HS-27A (cell line): ENCODE measurements at regions not wholly inside any gene's neighbourhood (a gene's known extent, or its start where the extent isn't known, plus 50 kb on each side); places are given as distances from the start of the nearest gene placed in this dataset.

Experiments used
- DNase-seq: peaks from one replicate; pipeline ENCODE4 v3.0.0-alpha.2; 2012; ENCODE audit warnings: low read depth, missing footprints

GRCh38 chr5:67266654-67267350 is 70.2 kb upstream of the CD180 start:
- no peak for DNase-seq

GRCh38 chr5:67265951-67266350 is 69.4 kb upstream of the CD180 start:
- DNase-seq, result no peak

- DNase-seq, result no peak
Observed at GRCh38 chr5:67263656-67264408, 67.2 kb upstream of the CD180 start.

GRCh38 chr5:67262956-67263355 is 66.4 kb upstream of the CD180 start:
- DNase-seq, result no peak

GRCh38 chr5:67262206-67262605 is 65.6 kb upstream of the CD180 start:
- DNase-seq, result no peak

- DNase-seq, result no peak
Observed at GRCh38 chr5:67259548-67260215, 63.1 kb upstream of the CD180 start.

- DNase-seq, result no peak
Observed at GRCh38 chr5:67257500-67257899, 60.9 kb upstream of the CD180 start.

GRCh38 chr5:67257077-67257476 is 60.5 kb upstream of the CD180 start:
- DNase-seq, result no peak

- no peak for DNase-seq
Observed at GRCh38 chr5:67255881-67256280, 59.3 kb upstream of the CD180 start.

GRCh38 chr5:67253911-67254310 is 57.3 kb upstream of the CD180 start:
- DNase-seq, result no peak

- DNase-seq, result no peak
Observed at GRCh38 chr5:67249590-67249895, 52.9 kb upstream of the CD180 start.

GRCh38 chr5:67248703-67249589 is 52.3 kb upstream of the CD180 start:
- DNase-seq, result no peak

GRCh38 chr5:67246546-67247268 is 50.1 kb upstream of the CD180 start:
- no peak for DNase-seq
